NCI-H510A treated with DMSO at 0.1 percent for 48 hours (cell line): ENCODE measurements at regions not wholly inside any gene's neighbourhood (a gene's known extent, or its start where the extent isn't known, plus 50 kb on each side); places are given as distances from the start of the nearest gene placed in this dataset.

Experiments
- DNase-seq: peaks from one replicate; lab custom pipeline; 2025; lab: John Stamatoyannopoulos, UW

GRCh38 chr4:175125410-175126068, 207.4 kb downstream of the ADAM29 start:
- no peak for DNase-seq

- no peak for DNase-seq
Measured at GRCh38 chr4:175127314-175127713, 209.2 kb downstream of the ADAM29 start.

GRCh38 chr4:175129797-175130196, 211.6 kb downstream of the ADAM29 start:
- DNase-seq = no peak

- no peak for DNase-seq
Measured at GRCh38 chr4:175139205-175139604, 221.0 kb downstream of the ADAM29 start.

- no peak for DNase-seq
Measured at GRCh38 chr4:175143116-175143515, 225.0 kb downstream of the ADAM29 start.

- DNase-seq = no peak
Measured at GRCh38 chr4:175146799-175147198, 228.6 kb downstream of the ADAM29 start.

- no peak for DNase-seq
Measured at GRCh38 chr4:175147233-175147632, 229.1 kb downstream of the ADAM29 start.

- DNase-seq = no peak
Measured at GRCh38 chr4:175166020-175166419, 247.9 kb downstream of the ADAM29 start.

- no peak for DNase-seq
Measured at GRCh38 chr4:175176710-175177109, 258.6 kb downstream of the ADAM29 start.

GRCh38 chr4:175190654-175191053, 272.5 kb downstream of the ADAM29 start:
- no peak for DNase-seq

GRCh38 chr4:175198056-175198455, 279.9 kb downstream of the ADAM29 start:
- DNase-seq = no peak

- no peak for DNase-seq
Measured at GRCh38 chr4:175215208-175215607, 297.1 kb downstream of the ADAM29 start.

GRCh38 chr4:175215657-175216056, 297.5 kb downstream of the ADAM29 start:
- DNase-seq = no peak

GRCh38 chr4:175229154-175229553, 311.0 kb downstream of the ADAM29 start:
- DNase-seq = no peak

- DNase-seq = no peak
Measured at GRCh38 chr4:175234162-175234561, 316.0 kb downstream of the ADAM29 start.

GRCh38 chr4:175238827-175239517, 320.8 kb downstream of the ADAM29 start:
- DNase-seq = peak; percentile 3

- DNase-seq = no peak
Measured at GRCh38 chr4:175246941-175247340, 328.8 kb downstream of the ADAM29 start.

GRCh38 chr4:175252642-175253041, 334.5 kb downstream of the ADAM29 start:
- no peak for DNase-seq

GRCh38 chr4:175253184-175253902, 335.2 kb downstream of the ADAM29 start:
- no peak for DNase-seq

GRCh38 chr4:175263537-175263936, 345.4 kb downstream of the ADAM29 start:
- no peak for DNase-seq

GRCh38 chr4:175271010-175271630, 353.0 kb downstream of the ADAM29 start:
- no peak for DNase-seq

- no peak for DNase-seq
Measured at GRCh38 chr4:175273995-175274753, 356.0 kb downstream of the ADAM29 start.
